ENCODE measurements at regions not wholly inside any gene's neighbourhood (a gene's known extent, or its start where the extent isn't known, plus 50 kb on each side); places are given as distances from the start of the nearest gene placed in this dataset.

GRCh38 chr7:25069900-25070443 lies 55.1 kb downstream of the CYCS start:
- CTCF ChIA-PET: interaction anchor here (0.6 to 1.5 kb wide), 15 partner anchors 9 to 275 kb away, joined by 3 to 25 read pairs (median 5); partner anchors contain the start of gene NPVF
- POLR2A ChIA-PET: interaction anchor here (0.6 kb wide), 1 partner anchor 12 kb away, joined by 4 read pairs; no protein-coding TSS in a partner anchor
- intact Hi-C loops (cut with micrococcal nuclease; ENCODE audit: unreplicated experiment): loop anchor here (1.0 to 5.0 kb wide), 3 partner anchors 88 to 257 kb away; partner anchors contain the start of gene OSBPL3
- BruUV-seq (replicated peaks): no TSS peak
- DNase-seq (ENCODE audit: low read depth, low spot score) (no peak), ATAC-seq (peak; percentile 79)
- H3K36me3 ChIP-seq (ENCODE audit: control insufficient read depth, insufficient read depth, low read length): no peaks in the 10 kb centered on the region
- H3K4me3 ChIP-seq (ENCODE audit: low read depth in 2 of 2, low read length in 2 of 2): peak overlapping the region; percentile 22 to 52
- no peaks in the 10 kb centered on the region for H3K9me3 ChIP-seq (ENCODE audit: control insufficient read depth, insufficient read depth, low read depth, low read length)
- TF ChIP-seq CTCF (IDR thresholded peaks at IDR 0.05) (peak; percentile 91), POLR2AphosphoS5 (IDR thresholded peaks at IDR 0.05; ENCODE audit: low read depth, low read length) (no peak), TCF7L2 (IDR thresholded peaks at IDR 0.05; ENCODE audit: low read depth, low read length) (no peak), SIN3A (IDR thresholded peaks at IDR 0.05; ENCODE audit: borderline replicate concordance, insufficient read depth, low read depth, low read length) (no peak), REST (IDR thresholded peaks at IDR 0.05; ENCODE audit: insufficient read depth in 1 of 2, low read depth in 2 of 2, low read length in 1 of 2) (peak in 1 of 2 experiments; percentile 16; a peak in 1 of 4 replicates)
- H3K27ac ChIP-seq (ENCODE audit: low read length): no peak overlapping the region
- in situ Hi-C loops (cut with HindIII; ENCODE audit: low pct_unique_long_range_greater_than_20kb, low sequenced_read_pairs): no loop called here
- no peaks in the 10 kb centered on the region for H3K4me1 ChIP-seq (ENCODE audit: control insufficient read depth, insufficient read depth, low read length)
- H3K27me3 ChIP-seq (ENCODE audit: control insufficient read depth, insufficient read depth, low read length): no peaks in the 10 kb centered on the region

- peak; percentile 35; the same call in 1 of the 2 replicates for ATAC-seq
- intact Hi-C loops (cut with micrococcal nuclease; ENCODE audit: unreplicated experiment): loop anchor here (1.0 to 5.0 kb wide), 3 partner anchors 86 to 256 kb away; partner anchors contain the start of gene OSBPL3
- POLR2A ChIA-PET: no interaction called here
- no peak overlapping the region for H3K4me3 ChIP-seq (ENCODE audit: low read depth in 2 of 2, low read length in 2 of 2)
- H3K27ac ChIP-seq (ENCODE audit: low read length): no peak overlapping the region
- CTCF ChIA-PET: interaction anchor here (0.9 to 1.5 kb wide), 2 partner anchors 25 to 248 kb away, joined by 4 to 9 read pairs; no protein-coding TSS in a partner anchor
- BruUV-seq (replicated peaks): no TSS peak
- in situ Hi-C loops (cut with HindIII; ENCODE audit: low pct_unique_long_range_greater_than_20kb, low sequenced_read_pairs): no loop called here
- H3K36me3 ChIP-seq (ENCODE audit: control insufficient read depth, insufficient read depth, low read length): no peaks in the 10 kb centered on the region
- no peaks in the 10 kb centered on the region for H3K4me1 ChIP-seq (ENCODE audit: control insufficient read depth, insufficient read depth, low read length)
- DNase-seq (ENCODE audit: low read depth, low spot score): no peak
- H3K27me3 ChIP-seq (ENCODE audit: control insufficient read depth, insufficient read depth, low read length): no peaks in the 10 kb centered on the region
- no peak for TF ChIP-seq TCF7L2 (IDR thresholded peaks at IDR 0.05; ENCODE audit: low read depth, low read length)
- H3K9me3 ChIP-seq (ENCODE audit: control insufficient read depth, insufficient read depth, low read depth, low read length): no peaks in the 10 kb centered on the region
Measured at GRCh38 chr7:25068502-25069213, 56.4 kb downstream of the CYCS start.
